GM12864 (cell line): ENCODE measurements at regions not wholly inside any gene's neighbourhood (a gene's known extent, or its start where the extent isn't known, plus 50 kb on each side); places are given as distances from the start of the nearest gene placed in this dataset.

Source experiments
- DNase-seq: peaks from one replicate; pipeline ENCODE4 v3.0.0-alpha.2; 2011; ENCODE audit warnings: low read depth
- H3K4me3 ChIP-seq: 2 replicates; pipeline ENCODE4 v1.5.1; 2011; ENCODE audit warnings: mild to moderate bottlenecking, low read depth, low read length, control low read depth
- TF ChIP-seq, protein P1 (sequence below): IDR thresholded peaks from 2 replicates; pipeline ENCODE4 v1.5.1; 2011; ENCODE audit warnings: low read depth, mild to moderate bottlenecking, moderate library complexity, low read length, control low read depth, inconsistent platforms; ENCODE audit errors: missing control alignments

- H3K4me3 ChIP-seq, result no peak overlapping the region
- TF ChIP-seq, protein P1, sequence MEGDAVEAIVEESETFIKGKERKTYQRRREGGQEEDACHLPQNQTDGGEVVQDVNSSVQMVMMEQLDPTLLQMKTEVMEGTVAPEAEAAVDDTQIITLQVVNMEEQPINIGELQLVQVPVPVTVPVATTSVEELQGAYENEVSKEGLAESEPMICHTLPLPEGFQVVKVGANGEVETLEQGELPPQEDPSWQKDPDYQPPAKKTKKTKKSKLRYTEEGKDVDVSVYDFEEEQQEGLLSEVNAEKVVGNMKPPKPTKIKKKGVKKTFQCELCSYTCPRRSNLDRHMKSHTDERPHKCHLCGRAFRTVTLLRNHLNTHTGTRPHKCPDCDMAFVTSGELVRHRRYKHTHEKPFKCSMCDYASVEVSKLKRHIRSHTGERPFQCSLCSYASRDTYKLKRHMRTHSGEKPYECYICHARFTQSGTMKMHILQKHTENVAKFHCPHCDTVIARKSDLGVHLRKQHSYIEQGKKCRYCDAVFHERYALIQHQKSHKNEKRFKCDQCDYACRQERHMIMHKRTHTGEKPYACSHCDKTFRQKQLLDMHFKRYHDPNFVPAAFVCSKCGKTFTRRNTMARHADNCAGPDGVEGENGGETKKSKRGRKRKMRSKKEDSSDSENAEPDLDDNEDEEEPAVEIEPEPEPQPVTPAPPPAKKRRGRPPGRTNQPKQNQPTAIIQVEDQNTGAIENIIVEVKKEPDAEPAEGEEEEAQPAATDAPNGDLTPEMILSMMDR, result no peak
- DNase-seq, result no peak
Measured at GRCh38 chr5:99651298-99651697, 722.5 kb upstream of the CHD1 start.

DNA sequence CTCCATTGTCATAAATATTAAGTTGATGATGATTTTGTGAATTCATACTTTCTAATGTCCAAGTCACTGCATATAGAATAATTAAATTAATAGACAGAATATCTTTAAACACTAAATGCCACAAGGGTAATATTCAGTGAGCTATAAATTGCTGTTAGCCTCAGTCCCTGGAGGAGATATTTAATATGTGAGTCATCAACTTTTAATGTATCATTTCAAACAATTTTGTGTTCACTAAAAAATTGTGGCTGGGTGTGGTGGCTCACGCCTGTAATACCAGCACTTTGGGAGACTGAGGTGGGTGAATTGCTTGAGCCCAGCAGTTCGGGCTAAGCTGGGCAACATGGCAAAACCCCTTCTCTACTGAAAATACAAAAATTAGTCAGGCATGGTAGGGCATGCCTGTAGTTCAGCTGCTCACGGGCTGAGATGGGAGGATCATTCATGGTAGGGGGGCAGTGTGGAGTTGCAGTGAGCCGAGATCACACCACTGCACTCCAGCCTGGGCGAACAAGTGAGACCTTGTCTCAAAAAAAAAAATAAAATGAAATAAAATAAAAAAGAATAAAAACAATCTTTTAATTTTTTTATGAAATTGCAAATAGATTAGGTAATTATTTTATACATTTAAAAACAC is 717.3 kb upstream of the CHD1 start:
- TF ChIP-seq, protein P1, result no peak
- no peak for DNase-seq
- H3K4me3 ChIP-seq, result no peak overlapping the region

DNA sequence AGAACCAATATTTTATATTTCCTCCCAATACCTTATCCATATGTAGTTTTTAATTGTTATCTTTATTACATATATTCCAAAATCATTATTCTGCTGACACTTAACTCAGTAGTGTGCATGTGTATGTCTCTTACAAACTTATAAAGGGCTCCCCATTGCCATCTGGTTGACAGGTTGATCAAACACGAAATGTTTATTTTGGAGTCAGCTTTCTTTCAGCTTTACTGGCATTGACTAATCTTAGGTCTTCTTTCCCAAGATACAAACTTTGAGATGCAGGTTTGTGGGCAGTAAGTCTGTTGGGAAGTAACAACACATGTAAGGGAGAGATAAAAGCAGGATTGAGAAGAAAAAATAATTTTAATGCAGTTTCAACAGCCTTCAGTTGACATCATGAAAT is 716.0 kb upstream of the CHD1 start:
- TF ChIP-seq, protein P1, result no peak
- DNase-seq, result no peak
- no peak overlapping the region for H3K4me3 ChIP-seq

- TF ChIP-seq, protein P1, result no peak
- DNase-seq, result no peak
- H3K4me3 ChIP-seq, result no peak overlapping the region
Measured at GRCh38 chr5:99640646-99641045, 711.8 kb upstream of the CHD1 start.

GRCh38 chr5:99639905-99640304 is 711.1 kb upstream of the CHD1 start:
- DNase-seq, result no peak
- no peak overlapping the region for H3K4me3 ChIP-seq
- TF ChIP-seq, protein P1, result no peak

GRCh38 chr5:99636663-99637062 is 707.9 kb upstream of the CHD1 start:
- H3K4me3 ChIP-seq, result no peak overlapping the region
- TF ChIP-seq, protein P1, result no peak
- DNase-seq, result no peak
